ENCODE measurements at regions not wholly inside any gene's neighbourhood (a gene's known extent, or its start where the extent isn't known, plus 50 kb on each side); places are given as distances from the start of the nearest gene placed in this dataset.

DNA sequence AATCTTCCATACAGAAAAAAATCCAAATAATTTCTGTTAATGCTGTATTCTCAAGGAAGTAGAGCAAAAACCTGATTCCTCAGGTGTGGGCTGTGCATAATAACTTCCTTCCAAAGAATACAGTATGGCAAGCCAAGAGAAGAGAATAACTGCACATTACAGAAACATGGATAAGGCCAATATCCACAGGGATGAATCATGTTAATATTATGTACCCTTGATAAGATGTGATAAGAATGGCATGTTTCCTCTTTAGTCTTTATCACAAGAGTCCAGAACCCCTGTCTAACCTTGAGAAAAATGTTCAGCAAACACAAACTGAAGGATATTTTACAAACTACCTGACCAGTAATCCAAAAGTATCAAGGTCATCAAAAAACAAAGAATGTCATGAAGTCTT lies 795.8 kb downstream of the SEMA5A start:
- no peak for TF ChIP-seq POLR2A (IDR thresholded peaks at IDR 0.05)
- TF ChIP-seq, protein P1, sequence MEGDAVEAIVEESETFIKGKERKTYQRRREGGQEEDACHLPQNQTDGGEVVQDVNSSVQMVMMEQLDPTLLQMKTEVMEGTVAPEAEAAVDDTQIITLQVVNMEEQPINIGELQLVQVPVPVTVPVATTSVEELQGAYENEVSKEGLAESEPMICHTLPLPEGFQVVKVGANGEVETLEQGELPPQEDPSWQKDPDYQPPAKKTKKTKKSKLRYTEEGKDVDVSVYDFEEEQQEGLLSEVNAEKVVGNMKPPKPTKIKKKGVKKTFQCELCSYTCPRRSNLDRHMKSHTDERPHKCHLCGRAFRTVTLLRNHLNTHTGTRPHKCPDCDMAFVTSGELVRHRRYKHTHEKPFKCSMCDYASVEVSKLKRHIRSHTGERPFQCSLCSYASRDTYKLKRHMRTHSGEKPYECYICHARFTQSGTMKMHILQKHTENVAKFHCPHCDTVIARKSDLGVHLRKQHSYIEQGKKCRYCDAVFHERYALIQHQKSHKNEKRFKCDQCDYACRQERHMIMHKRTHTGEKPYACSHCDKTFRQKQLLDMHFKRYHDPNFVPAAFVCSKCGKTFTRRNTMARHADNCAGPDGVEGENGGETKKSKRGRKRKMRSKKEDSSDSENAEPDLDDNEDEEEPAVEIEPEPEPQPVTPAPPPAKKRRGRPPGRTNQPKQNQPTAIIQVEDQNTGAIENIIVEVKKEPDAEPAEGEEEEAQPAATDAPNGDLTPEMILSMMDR (IDR thresholded peaks at IDR 0.05) = no peak
- no peak for DNase-seq (ENCODE audit: low spot score in 2 of 2)
- intact Hi-C loops (cut with DNase I; ENCODE audit: low total_unique reads) = no loop called here
- H3K4me3 ChIP-seq (ENCODE audit: low read depth, poor library complexity, severe bottlenecking) = no peak overlapping the region

DNA sequence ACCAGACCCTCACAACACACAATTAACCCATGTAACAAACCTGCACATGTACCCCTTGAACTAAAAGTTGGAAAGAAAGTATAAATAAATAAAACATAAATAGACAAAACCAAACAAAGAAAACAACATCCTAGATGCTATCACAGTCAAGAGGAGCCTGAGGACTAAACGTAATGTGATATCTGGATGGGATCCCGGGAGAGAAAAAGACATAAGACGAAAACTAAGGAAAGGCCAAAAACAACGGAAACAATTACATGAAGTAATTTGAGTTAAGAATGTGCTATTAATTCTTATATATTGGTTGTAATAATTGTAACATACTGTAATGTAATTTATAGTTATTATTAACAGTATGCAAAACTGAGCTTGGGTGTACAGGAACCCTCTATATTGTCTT lies 793.9 kb downstream of the SEMA5A start:
- DNase-seq (ENCODE audit: low spot score in 2 of 2) = no peak
- no peak overlapping the region for H3K4me3 ChIP-seq (ENCODE audit: low read depth, poor library complexity, severe bottlenecking)
- TF ChIP-seq, protein P1 (IDR thresholded peaks at IDR 0.05) = no peak
- intact Hi-C loops (cut with DNase I; ENCODE audit: low total_unique reads) = no loop called here
- WGBS, 2 donors = 44 to 45% methylated on average over 4 of the region's 4 CpGs

DNA sequence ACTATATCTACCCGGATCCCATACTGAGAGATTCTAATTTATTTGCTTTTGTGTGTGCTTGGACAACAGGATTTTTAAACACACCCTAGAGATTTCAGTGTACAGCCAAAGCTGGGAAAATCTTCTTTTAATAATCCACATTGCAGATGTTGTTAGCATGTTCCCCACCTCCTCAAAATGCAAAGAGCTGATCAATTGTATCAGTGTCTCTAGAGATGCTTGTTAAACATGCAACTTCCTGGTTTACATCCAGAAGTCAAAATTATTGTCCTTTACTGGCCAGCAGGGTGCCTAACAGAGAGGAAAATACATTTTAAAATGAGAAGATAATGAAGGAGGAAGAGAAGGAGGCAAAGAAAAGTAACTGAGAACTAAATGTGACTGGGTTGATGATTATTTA lies 793.3 kb downstream of the SEMA5A start:
- WGBS, 2 donors = 61 to 71% methylated on average over 1 of the region's 1 CpG
- no peak overlapping the region for H3K4me3 ChIP-seq (ENCODE audit: low read depth, poor library complexity, severe bottlenecking)
- no peak for DNase-seq (ENCODE audit: low spot score in 2 of 2)
- TF ChIP-seq POLR2A (IDR thresholded peaks at IDR 0.05) = no peak
- TF ChIP-seq, protein P1 (IDR thresholded peaks at IDR 0.05) = no peak
- intact Hi-C loops (cut with DNase I; ENCODE audit: low total_unique reads) = no loop called here

DNA sequence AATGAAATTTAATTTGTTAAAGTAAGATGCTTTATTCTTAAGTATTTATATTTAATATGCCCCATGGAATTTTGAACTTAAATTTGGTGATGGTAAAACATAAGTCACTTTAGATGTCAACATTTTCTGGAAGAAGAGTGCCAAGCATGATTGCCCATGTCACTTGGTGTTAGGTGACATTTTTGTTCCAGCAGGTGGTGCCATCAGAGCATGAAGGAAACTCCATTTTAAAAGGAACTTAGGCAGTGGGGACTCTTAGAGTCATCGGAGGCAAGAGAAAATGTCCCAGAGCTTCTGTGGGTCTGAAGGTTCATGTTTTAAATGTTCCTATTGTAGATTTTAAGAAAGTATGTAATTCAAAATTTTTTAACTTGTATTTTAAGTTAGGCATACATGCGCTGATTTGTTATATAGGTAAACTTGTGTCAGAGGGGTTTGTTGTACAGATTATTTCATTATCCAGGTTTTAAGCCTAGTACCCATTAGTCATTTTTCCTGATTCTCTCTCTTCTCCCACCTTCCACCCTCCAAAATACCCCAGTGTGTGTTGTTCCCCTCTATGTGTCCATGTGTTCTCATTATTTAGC lies 789.3 kb downstream of the SEMA5A start:
- 30 to 60% methylated on average over 2 of the region's 2 CpGs for WGBS, 2 donors
- intact Hi-C loops (cut with DNase I; ENCODE audit: low total_unique reads) = no loop called here
- TF ChIP-seq, protein P1 (IDR thresholded peaks at IDR 0.05) = no peak
- TF ChIP-seq POLR2A (IDR thresholded peaks at IDR 0.05) = no peak
- DNase-seq (ENCODE audit: low spot score in 2 of 2) = no peak
- H3K4me3 ChIP-seq (ENCODE audit: low read depth, poor library complexity, severe bottlenecking) = no peak overlapping the region

DNA sequence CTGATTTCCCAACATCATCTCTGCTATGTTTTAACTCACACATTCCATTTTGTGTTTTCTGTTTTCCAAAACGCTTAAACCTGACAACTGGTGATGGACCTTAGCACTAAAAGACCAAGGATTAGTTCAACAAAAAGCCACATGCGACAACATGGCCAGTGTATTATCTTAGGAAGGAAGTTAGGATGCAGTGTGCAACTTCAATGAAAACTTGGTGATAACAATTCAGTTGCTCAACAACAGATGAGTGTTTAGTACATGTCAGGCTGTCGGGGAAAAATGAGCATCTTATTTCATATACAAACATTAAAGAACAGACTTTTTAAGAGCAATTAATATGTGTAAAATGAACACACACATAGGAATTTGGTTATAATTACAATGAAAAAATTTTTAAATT lies 780.0 kb downstream of the SEMA5A start:
- intact Hi-C loops (cut with DNase I; ENCODE audit: low total_unique reads) = no loop called here
- DNase-seq (ENCODE audit: low spot score in 2 of 2) = no peak
- TF ChIP-seq, protein P1 (IDR thresholded peaks at IDR 0.05) = no peak
- TF ChIP-seq POLR2A (IDR thresholded peaks at IDR 0.05) = no peak
- no peak overlapping the region for H3K4me3 ChIP-seq (ENCODE audit: low read depth, poor library complexity, severe bottlenecking)
- 57 to 75% methylated on average over 3 of the region's 3 CpGs for WGBS, 2 donors

DNA sequence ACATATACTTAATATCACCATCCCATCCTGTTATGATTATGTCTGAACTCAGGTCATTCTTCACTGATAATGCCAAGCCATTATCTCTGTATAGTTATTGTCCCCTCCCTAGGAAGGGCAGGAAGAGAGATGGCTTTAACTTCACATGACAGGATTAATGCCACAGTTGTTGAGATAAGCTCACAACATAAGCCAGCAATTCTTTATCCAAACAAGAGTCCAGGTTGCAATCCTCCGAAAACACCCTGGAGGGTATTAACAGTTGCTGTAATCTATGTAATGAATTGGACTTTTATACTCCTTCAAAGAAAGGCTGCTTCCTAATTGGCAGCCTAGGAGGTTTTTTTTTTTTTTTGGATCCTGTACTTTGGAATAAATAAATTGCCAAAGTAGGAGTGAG lies 779.4 kb downstream of the SEMA5A start:
- DNase-seq (ENCODE audit: low spot score in 2 of 2) = no peak
- TF ChIP-seq, protein P1 (IDR thresholded peaks at IDR 0.05) = no peak
- no peak for TF ChIP-seq POLR2A (IDR thresholded peaks at IDR 0.05)
- 72 to 81% methylated on average over 1 of the region's 1 CpG for WGBS, 2 donors
- H3K4me3 ChIP-seq (ENCODE audit: low read depth, poor library complexity, severe bottlenecking) = no peak overlapping the region
- intact Hi-C loops (cut with DNase I; ENCODE audit: low total_unique reads) = no loop called here

All from lower leg skin (tissue), 4 donors.